Medulla oblongata (tissue), 1 donor: ENCODE measurements at regions not wholly inside any gene's neighbourhood (a gene's known extent, or its start where the extent isn't known, plus 50 kb on each side); places are given as distances from the start of the nearest gene placed in this dataset.
A peak's percentile ranks its signal among the peaks of the same experiment; 100 is the strongest.

ENCODE experiments used
- DNase-seq: peaks from one replicate; pipeline ENCODE4 v3.0.0-alpha.2; 2015; ENCODE audit errors: extremely low spot score

GRCh38 chr5:73374520-73375190 is 73.9 kb downstream of the FOXD1 start:
- no peak for DNase-seq

- no peak for DNase-seq
These were observed 74.6 kb downstream of the FOXD1 start for GRCh38 chr5:73373814-73374510.

- DNase-seq, result no peak
These were observed 77.7 kb downstream of the FOXD1 start for GRCh38 chr5:73370640-73371583.

- DNase-seq, result no peak
These were observed 78.5 kb downstream of the FOXD1 start for GRCh38 chr5:73370095-73370494.

- DNase-seq, result no peak
These were observed 79.3 kb downstream of the FOXD1 start for GRCh38 chr5:73369278-73369677.

- no peak for DNase-seq
These were observed 80.9 kb downstream of the FOXD1 start for GRCh38 chr5:73367650-73368049.

GRCh38 chr5:73365990-73366667 is 82.4 kb downstream of the FOXD1 start:
- DNase-seq, result peak; percentile 4

GRCh38 chr5:73365301-73365853 is 83.2 kb downstream of the FOXD1 start:
- peak; percentile 73 for DNase-seq

GRCh38 chr5:73363911-73364730 is 84.5 kb downstream of the FOXD1 start:
- DNase-seq, result no peak

GRCh38 chr5:73359395-73359794 is 89.2 kb downstream of the FOXD1 start:
- no peak for DNase-seq

GRCh38 chr5:73358366-73358765 is 90.2 kb downstream of the FOXD1 start:
- DNase-seq, result no peak

GRCh38 chr5:73357576-73357975 is 91.0 kb downstream of the FOXD1 start:
- no peak for DNase-seq

GRCh38 chr5:73355108-73355507 is 93.5 kb downstream of the FOXD1 start:
- DNase-seq, result no peak

GRCh38 chr5:73354406-73354805 is 94.2 kb downstream of the FOXD1 start:
- DNase-seq, result no peak

GRCh38 chr5:73352649-73353230 is 95.8 kb downstream of the FOXD1 start:
- DNase-seq, result no peak

- DNase-seq, result no peak
These were observed 96.3 kb downstream of the FOXD1 start for GRCh38 chr5:73352243-73352642.

- no peak for DNase-seq
These were observed 97.0 kb downstream of the FOXD1 start for GRCh38 chr5:73351593-73351992.

- DNase-seq, result no peak
These were observed 101.6 kb downstream of the FOXD1 start for GRCh38 chr5:73346878-73347408.

- no peak for DNase-seq
These were observed 103.7 kb downstream of the FOXD1 start for GRCh38 chr5:73344835-73345234.

- no peak for DNase-seq
These were observed 108.9 kb downstream of the FOXD1 start for GRCh38 chr5:73339711-73340110.
